ENCODE measurements at regions not wholly inside any gene's neighbourhood (a gene's known extent, or its start where the extent isn't known, plus 50 kb on each side); places are given as distances from the start of the nearest gene placed in this dataset.

DNA sequence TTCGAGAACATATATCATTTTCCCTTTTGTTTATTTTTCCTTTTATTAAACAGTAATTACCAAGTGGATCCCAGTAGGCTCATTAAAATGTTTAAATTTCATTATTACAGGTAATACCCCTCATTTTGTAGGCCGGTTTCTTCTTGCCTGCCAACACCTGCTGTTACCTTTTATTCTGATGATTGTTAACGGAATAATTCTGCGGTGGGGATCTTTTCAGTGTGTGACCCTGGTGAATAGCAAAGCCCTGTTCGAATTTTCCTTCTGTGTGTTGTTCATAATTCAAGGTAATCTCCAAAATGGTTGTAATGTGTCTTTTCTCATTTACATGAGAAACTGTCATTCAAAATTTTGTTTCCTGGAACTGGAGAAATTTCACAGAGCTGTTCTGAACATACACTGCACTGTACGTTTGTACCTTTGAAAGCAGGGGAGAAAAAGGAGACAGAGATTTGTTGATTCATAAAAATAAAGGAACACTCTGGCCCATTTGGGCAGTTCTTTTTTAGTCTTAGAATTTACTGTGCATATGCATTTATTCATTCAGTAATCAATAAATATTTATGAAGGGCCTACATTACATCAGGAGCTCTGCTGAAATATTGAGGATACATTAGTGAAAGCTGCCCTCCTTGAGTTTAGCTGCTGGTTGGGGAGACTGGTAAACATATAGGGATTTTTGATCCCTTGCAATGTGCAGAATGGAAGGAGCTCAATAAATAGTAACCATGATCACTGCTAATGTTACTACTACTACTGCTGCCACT lies 502.0 kb downstream of the QKI start:
- no peak for ATAC-seq
- DNase-seq (ENCODE audit: missing footprints): no peak
- intact Hi-C loops (cut with DNase I): no loop called here

DNA sequence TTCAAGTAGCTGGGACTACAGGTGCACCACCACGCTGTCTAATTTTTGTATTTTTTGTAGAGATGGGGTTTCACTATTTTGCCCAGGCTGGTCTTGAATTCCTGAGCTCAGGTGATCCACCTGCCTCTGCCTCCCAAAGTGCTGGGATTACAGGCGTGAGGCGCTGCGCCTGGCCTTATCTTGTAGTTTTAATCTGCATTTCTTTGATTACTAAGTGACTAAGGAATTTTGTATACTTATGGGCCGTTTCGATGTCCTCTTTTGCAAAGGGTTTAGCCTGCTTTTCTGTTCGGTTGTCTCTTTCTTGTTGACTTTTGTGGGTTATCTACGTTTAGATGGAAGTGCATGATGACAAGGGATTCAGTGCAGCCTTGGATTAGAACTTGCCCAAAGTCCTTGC lies 500.6 kb downstream of the QKI start:
- intact Hi-C loops (cut with DNase I): no loop called here
- no peak for DNase-seq (ENCODE audit: missing footprints)
- no peak for ATAC-seq

DNA sequence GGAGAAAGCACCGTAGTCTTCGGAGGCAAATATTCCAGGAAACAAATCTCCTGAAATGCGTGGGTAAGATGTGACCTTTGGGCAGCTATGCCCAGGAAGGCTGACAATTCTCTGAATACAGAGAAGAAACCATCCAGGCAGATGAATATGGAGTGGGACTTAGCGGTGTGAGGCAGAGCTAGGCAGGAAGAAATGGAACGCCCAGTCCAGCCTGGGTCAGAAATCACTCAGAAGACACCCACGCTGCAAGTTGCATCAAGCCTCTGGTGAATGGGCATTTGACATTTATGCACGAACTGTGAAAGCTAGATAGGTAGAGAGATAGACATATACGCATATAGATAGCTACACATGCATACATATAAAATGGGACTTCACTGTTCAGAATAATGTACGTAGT lies 498.5 kb downstream of the QKI start:
- ATAC-seq: no peak
- intact Hi-C loops (cut with DNase I): no loop called here
- no peak for DNase-seq (ENCODE audit: missing footprints)

DNA sequence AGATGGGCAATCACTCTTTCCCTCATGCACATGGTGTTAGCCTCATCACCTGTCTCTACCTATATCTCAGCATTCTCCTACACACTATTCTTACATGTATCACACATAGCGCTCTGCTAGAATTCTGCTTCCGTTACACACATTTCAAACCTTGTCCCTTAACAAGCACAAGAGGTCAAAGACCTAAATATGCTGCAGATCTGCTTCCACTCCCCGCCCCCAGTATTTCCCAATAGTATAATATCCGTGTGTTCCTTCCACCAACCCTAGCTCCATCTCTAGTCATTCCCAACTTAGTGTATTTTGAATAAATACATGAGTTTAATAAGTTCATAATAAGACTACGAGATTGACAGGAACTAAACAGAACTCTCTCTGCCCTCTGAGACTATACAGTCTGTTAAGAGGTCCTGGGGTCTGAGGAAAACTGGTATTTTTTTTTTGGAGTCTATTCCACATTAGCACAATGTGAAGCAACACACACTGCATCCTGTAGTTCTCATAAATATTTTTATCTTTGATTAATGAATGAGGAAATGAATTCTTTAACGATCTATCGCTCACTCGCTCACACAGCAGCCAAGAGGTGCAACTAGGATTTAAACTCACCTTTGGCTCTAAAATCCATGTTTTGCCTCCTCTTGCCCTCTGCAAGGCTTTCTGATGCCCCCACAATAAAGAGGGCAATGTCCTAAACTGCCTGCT lies 491.6 kb downstream of the QKI start:
- intact Hi-C loops (cut with DNase I): no loop called here
- no peak for DNase-seq (ENCODE audit: missing footprints)
- ATAC-seq: no peak

DNA sequence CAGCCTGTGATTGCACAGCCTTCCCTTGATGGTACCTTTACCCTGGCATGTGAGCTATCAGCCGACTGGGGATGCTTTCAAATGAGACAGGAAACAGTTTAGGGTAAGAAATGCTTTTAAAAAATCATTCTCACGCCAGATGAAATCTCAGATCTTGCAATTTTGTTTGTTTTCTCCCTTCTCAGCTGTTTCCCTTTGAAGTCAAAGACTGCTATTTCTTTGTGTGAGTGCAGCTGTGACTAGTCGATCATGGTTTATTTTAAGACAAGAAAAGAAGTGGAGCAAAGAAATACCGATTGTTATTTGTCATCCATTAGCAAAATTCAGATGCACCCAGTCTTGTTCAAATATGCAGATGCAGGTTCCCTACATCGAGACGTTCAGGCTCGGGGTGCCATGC lies 489.7 kb downstream of the QKI start:
- ATAC-seq: no peak
- DNase-seq (ENCODE audit: missing footprints): no peak
- intact Hi-C loops (cut with DNase I): no loop called here

DNA sequence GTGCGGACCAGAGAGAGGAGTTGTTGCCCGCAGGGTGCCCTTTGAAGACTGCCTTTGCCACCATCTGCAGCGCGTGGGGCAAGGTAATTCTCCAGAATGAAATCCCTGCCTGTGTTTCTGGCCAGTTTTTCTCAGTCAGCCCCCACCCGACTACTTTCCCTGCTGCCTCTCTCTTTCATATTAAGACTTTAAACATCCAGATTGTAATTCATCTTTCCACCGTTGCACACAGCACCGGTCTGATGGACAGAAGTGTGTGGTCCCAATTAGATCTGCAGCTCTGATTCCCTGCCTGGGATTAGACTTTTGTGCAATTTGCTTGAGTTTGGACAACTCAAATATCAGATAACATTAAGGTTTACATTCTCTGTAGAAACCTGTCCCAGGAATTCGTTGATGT lies 489.0 kb downstream of the QKI start:
- DNase-seq (ENCODE audit: missing footprints) (no peak), ATAC-seq (no peak)
- intact Hi-C loops (cut with DNase I): no loop called here

DNA sequence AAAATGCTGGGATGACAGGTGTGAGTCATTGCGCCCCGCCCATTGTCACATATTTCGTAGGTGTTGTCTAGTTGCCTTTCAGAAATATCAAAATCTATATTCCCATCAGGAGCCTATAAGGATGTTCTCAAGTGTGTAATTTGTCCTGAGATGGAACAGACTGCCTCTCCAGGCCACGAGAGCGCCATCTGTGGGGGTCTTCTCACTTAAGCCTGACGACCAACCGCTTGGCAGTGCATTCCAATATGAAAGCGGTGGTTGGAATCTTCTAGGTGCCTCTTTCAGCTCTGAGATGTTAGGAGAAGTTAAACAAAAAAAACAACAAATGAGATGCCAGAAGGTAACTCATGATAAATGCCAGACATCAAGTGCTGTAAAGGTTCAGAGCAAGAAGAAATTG lies 488.5 kb downstream of the QKI start:
- ATAC-seq: no peak
- intact Hi-C loops (cut with DNase I): no loop called here

DNA sequence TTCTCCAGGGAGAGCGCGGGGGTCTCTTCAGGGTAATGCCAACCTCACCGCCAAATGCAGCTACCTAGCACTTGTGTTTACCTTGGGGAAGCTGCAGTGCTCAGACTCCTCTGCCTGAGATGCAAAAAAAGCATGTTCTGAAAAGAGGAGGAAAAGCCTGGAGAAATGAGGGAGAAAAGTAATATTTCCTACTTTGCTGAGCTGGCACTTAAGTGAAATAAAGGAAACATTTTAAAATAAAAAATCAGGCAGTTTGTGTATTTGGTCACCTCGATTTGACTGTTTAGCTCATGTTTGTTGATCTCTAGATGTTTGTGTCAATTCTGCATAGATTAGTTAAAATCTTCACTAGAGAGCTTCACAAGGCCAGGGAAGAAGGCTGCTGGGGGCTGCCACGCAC lies 487.2 kb downstream of the QKI start:
- intact Hi-C loops (cut with DNase I): no loop called here
- ATAC-seq: no peak
- DNase-seq (ENCODE audit: missing footprints): no peak

More for the DNA sequence above, 488.5 kb downstream of the QKI start:
- DNase-seq (ENCODE audit: missing footprints): no peak

DNA sequence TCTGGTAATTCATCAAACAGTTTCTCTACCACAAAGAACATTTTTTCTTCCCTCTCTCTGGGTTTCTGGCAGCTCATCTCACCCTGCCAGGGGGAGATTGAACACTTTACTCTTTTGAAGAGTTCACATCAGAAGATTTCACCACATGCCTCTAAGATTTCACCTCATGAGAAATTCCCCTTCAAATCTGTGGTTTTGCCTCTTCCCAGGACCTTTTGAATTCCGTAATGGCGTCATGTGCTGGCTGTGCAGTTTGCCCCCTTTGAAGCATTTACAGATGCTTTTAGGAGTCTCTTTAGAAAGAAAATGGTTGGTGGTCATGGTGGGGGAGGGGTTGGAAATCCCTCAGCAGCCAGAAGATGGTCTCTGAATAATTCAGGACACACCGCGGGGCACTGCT lies 486.1 kb downstream of the QKI start:
- no peak for DNase-seq (ENCODE audit: missing footprints)
- intact Hi-C loops (cut with DNase I): no loop called here
- no peak for ATAC-seq

DNA sequence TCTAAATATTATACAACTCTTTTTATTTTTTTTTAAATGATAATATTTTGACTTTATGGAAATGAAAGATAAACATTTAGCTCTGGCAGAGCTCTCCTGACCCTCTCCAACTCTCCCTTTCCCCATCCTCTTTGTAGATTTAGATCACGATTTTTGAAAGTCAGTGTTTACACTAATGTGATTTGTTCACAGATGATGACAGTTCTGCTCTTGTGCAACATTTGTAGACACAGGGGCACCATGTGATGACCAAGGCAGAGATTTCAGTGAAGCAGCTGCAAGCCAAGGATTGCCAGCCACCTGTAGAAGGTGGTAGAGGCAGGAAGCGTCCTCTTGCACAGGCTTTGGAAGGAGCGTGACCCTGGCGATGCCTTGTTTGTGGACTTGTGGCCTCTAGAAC lies 483.2 kb downstream of the QKI start:
- DNase-seq (ENCODE audit: missing footprints) (no peak), ATAC-seq (no peak)
- intact Hi-C loops (cut with DNase I): no loop called here

DNA sequence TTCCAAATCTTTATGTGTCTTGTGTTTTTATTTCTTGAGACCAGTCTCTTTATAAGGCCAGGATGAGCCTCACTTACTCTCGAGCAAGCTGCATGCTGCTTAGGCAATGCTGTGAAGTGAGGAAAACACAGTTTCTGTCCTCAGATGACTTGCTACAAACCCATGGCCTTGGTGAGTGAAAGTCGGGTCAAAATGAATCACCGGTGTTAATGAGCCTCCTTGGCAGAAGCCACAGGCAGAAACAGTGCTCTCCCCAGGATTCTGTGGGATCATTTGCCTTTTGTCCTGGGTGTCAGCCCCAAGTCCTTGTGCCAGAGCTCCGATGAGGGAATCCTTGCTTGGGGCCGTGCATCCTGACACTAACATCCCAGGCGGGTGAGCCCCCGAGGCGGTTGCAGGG lies 482.5 kb downstream of the QKI start:
- ATAC-seq: no peak
- intact Hi-C loops (cut with DNase I): no loop called here
- DNase-seq (ENCODE audit: missing footprints): no peak

DNA sequence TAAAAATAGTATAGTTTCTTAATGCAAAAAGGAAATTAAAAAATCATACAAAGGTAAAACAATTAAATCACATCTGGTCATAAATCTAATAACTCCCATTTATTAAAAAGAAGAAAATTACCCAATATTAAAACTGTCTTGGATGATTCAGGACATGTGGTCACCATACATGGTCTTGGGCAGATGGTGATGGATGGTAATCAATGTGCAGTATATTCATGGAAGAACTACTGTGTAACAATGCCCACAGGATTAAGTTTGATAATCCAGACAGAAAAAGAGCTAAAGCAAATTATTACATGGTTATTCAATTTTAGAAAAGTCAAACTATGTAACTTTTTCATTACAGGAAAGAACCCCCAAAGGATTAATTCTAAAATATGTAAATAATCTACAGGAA lies 480.6 kb downstream of the QKI start:
- ATAC-seq: no peak
- intact Hi-C loops (cut with DNase I): no loop called here
- DNase-seq (ENCODE audit: missing footprints): no peak

DNA sequence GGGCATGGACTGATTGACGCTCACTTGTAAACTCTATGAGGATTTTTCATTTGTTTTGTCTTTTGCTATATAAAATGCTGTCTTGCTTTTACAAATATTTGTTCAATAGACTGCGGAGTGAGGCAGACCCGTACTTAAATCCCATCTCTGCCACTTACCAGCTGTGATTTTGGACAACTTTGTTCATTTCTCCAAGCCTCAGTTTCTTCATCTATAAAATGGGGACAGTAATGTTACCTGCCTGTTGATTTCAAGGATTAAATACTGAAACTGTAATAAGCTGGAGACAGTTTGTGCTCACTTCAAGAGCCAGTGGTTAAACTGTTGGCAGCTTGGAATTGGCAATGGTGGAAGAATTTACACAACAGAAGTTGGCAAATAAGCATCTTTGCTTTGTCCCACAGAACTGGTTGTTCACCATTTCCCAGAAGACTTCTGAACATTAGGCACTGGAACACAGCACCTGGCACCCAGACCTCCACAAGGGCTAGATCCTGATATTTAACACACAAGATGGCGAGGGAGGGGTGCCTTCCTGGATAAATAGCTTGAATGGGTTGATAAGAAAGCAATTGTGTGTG lies 479.2 kb downstream of the QKI start:
- no peak for DNase-seq (ENCODE audit: missing footprints)
- ATAC-seq: no peak
- intact Hi-C loops (cut with DNase I): no loop called here

DNA sequence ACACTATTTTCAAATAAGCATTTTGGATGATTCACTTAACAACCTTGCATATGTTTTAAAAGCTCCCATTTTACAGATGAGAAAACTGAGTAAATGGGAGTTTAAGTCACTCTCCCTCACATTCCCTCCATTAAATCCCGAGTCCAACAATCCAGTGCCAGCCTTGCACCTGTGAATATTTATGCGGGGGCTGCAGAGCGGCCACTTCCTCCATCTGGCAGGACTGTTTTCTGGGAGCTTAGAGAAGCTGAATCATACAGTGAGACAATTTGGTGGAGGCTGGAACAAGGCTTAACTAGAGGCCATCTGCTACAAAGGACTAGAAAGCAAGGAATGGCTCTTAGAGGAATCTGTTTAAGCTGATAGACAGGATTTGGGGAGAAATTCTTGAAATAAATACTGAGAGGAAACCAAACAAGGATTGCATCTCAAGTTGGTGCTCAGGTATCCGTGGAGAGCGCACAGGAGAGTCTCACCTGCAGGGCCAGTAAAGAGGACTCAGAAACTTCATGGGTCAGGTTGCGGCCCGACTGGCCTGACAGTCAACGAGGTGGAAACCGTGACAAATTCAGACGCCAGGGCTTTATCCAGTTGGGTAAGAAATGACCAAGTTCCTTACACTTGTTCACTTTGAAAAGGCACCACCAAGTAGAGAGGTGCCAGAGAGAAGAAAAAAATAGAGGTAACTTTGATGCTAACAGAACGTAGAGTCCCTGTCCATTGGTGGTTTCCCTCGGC lies 478.5 kb downstream of the QKI start:
- ATAC-seq (no peak), DNase-seq (ENCODE audit: missing footprints) (no peak)
- intact Hi-C loops (cut with DNase I): no loop called here

DNA sequence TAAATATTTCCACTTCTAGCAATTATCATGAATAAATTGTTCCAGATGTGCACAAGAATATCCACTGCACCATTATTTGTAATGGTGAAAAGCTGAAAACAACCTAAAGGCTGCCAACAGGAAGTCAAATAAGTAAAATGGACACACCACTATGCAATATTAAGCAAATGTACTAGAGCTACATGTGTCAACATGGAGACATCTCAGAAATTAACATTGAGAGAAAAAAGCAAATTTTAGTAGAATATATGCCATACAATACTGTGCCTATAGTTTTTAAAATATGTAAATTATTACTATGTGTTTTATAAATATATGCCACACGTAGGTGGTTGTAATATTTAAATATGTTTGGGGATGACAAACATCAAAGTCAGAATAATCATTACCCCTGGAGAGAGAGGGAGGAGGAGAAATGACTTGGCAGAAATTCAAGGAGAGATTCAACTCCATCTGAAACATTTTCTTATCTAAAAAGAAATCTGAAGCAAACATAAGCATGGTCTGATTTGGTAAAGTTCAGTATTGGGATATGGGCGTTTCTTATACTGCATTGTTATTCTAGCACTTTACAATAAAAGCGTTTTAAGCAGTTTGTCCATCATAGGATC lies 475.5 kb downstream of the QKI start:
- intact Hi-C loops (cut with DNase I): no loop called here
- DNase-seq (ENCODE audit: missing footprints): no peak
- ATAC-seq: no peak

DNA sequence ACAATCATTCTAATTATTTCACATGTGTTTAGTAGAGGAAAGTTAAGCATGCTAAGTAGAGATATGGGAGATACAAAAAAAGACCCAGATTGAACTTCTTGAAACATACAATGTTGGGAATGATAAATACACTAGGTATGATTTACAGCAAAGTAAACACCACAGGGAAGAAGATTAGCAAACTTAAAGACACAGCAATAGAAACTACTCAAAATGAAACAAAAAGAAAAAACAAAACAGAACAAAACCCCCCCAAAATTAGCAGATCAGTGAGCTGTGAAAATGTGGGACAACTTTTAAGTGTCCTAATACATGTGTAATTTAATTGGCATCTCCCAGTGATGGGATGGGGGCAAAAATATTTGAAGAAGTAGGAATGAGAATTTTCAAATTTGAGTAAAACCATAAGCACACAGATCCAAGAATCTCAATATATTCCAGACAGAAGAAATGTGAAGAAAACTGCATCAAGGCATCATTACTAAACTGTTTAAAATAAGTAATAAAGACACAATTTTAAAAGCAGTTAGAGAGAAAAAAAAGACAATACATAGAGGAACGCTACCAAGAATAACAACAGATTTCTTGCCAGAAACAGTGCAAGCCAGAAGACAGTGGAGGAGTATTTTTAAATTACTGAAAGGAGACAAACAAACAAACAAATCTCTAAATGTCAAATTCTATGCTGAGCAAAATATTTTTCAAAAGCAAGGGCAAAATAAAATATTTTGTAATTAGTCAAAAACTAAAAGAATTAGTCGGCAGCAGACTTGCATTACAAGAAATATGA lies 473.7 kb downstream of the QKI start:
- no peak for DNase-seq (ENCODE audit: missing footprints)
- ATAC-seq: no peak
- intact Hi-C loops (cut with DNase I): no loop called here

DNA sequence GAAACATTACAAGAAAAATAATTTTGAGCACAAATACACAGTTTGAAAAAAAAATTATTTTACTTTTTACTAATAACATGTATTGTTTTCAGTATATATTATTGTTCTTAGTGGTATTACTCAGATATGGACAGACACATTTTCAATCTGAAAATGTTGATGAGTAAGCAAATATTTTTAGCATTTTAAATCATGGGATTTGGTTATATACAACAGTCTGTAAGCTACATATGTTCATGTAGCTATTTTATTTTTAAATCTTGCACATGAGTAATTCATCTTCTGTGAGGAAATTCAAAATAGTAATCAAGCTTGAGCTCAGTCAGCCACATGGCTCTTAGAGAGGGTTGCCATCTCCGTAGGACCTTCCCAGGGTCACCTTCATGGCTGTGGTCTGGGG lies 471.9 kb downstream of the QKI start:
- DNase-seq (ENCODE audit: missing footprints) (no peak), ATAC-seq (no peak)
- intact Hi-C loops (cut with DNase I): no loop called here

DNA sequence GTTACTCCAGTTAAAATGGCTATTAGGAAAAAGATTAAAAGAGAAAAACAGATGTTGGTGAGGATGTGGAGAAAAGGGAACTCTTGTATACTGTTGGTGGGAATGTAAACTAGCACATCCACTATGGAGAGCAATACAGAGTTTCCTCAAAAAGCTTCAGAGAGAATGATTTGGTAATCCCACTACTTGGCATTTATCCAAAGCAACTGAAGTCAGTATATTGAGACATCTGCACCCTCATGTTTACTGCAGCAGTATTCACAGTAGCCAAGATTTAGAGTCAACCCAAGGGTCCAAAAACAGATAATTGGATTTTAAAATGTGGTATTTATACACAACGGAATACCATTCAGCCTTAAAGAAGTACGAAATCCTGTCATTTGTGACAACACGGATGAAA lies 469.5 kb downstream of the QKI start:
- intact Hi-C loops (cut with DNase I): no loop called here
- DNase-seq (ENCODE audit: missing footprints): no peak
- peak; percentile 37 for ATAC-seq

DNA sequence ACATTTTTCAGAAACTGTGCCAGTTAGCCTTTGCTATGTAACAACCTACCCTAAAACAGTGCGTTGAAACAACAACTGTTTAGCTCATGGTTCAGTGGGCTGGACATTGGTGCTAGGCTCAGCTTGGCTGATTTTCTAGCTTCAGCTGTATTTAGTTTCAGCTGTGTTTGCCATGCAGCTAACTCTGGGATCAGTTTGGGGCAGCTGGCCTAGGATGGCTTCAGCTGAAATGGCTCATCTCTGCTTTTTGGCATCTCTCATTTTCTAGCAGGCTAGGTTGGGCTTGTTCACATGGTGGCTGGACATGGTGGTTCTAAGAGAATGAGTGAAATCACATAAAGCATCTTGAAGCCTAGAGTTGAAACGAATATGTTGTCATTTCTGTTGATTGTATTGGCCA lies 464.2 kb downstream of the QKI start:
- no peak for DNase-seq (ENCODE audit: missing footprints)
- intact Hi-C loops (cut with DNase I): no loop called here
- no peak for ATAC-seq
